ENCODE measurements at regions not wholly inside any gene's neighbourhood (a gene's known extent, or its start where the extent isn't known, plus 50 kb on each side); places are given as distances from the start of the nearest gene placed in this dataset.

- no peak for ATAC-seq
Measured at GRCh38 chr10:57785068-57785467, 482.6 kb downstream of the IPMK start.

GRCh38 chr10:57776688-57777432, 490.8 kb downstream of the IPMK start:
- no peak for ATAC-seq

GRCh38 chr10:57775250-57775649, 492.4 kb downstream of the IPMK start:
- no peak for ATAC-seq

- no peak for ATAC-seq
Measured at GRCh38 chr10:57769298-57769697, 498.4 kb downstream of the IPMK start.

GRCh38 chr10:57759777-57760176, 507.9 kb downstream of the IPMK start:
- ATAC-seq, result no peak

- no peak for ATAC-seq
Measured at GRCh38 chr10:57754803-57755202, 512.9 kb downstream of the IPMK start.

GRCh38 chr10:57743711-57744110, 524.0 kb downstream of the IPMK start:
- no peak for ATAC-seq

- no peak for ATAC-seq
Measured at GRCh38 chr10:57741751-57742150, 525.9 kb downstream of the IPMK start.

GRCh38 chr10:57723305-57723704, 544.4 kb downstream of the IPMK start:
- no peak for ATAC-seq

GRCh38 chr10:57716884-57717283, 550.8 kb downstream of the IPMK start:
- no peak for ATAC-seq

- no peak for ATAC-seq
Measured at GRCh38 chr10:57715233-57715632, 552.5 kb downstream of the IPMK start.

GRCh38 chr10:57707300-57707658, 560.4 kb downstream of the IPMK start:
- no peak for ATAC-seq

- no peak for ATAC-seq
Measured at GRCh38 chr10:57706576-57707299, 561.0 kb downstream of the IPMK start.

- ATAC-seq, result no peak
Measured at GRCh38 chr10:57706016-57706415, 561.7 kb downstream of the IPMK start.

GRCh38 chr10:57699944-57700343, 567.8 kb downstream of the IPMK start:
- ATAC-seq, result no peak

- ATAC-seq, result no peak
Measured at GRCh38 chr10:57696641-57697040, 571.1 kb downstream of the IPMK start.

- no peak for ATAC-seq
Measured at GRCh38 chr10:57694956-57695608, 572.6 kb downstream of the IPMK start.

GRCh38 chr10:57692255-57692980, 575.3 kb downstream of the IPMK start:
- ATAC-seq, result no peak

- ATAC-seq, result no peak
Measured at GRCh38 chr10:57689596-57690297, 577.9 kb downstream of the IPMK start.

GRCh38 chr10:57679916-57680315, 587.8 kb downstream of the IPMK start:
- ATAC-seq, result no peak

- ATAC-seq, result no peak
Measured at GRCh38 chr10:57675125-57675524, 592.6 kb downstream of the IPMK start.

GRCh38 chr10:57673446-57673960, 594.2 kb downstream of the IPMK start:
- no peak for ATAC-seq

Measured in activated CD4-positive, CD25-positive, alpha-beta regulatory T cell treated with anti-CD3 and anti-CD28 coated beads, Interleukin-2, amount 50 U/mL, for 24 hours (primary cell).